CD4-positive, alpha-beta T cell (primary cell): ENCODE measurements at regions not wholly inside any gene's neighbourhood (a gene's known extent, or its start where the extent isn't known, plus 50 kb on each side); places are given as distances from the start of the nearest gene placed in this dataset.

Experiments used
- ATAC-seq: fragments of 200-7000 bp; cut with Tn5 transposase; one replicate; pipeline ENCODE4 v1.10.0; 2022; ENCODE audit warnings: mild to moderate bottlenecking; ENCODE audit not compliant: poor library complexity
- CTCF ChIA-PET: fragments of 350-600 bp; sonication (Branson Sonifier 250); formaldehyde crosslinking; loops from one replicate; lab custom pipeline; 2021; ENCODE audit warnings: antibody characterized with exemption, inconsistent platforms; lab: Charles Lee
- POLR2A ChIA-PET: fragments of 350-600 bp; sonication (Branson Sonifier 250); formaldehyde crosslinking; loops from one replicate; lab custom pipeline; 2021; ENCODE audit warnings: antibody characterized with exemption, inconsistent platforms; lab: Charles Lee
- DNase-seq, 14 experiments: peaks; one replicate each; pipeline ENCODE4 v3.0.0-alpha.2; 2013 to 2020; ENCODE audit warnings: mixed read lengths in 2 of 14
- H3K27ac ChIP-seq, 2 donors: one replicate each; pipeline versions ENCODE4 v1.5.1 to v1.7.0; 2013; ENCODE audit warnings: low read length in 2 of 2, low read depth in 1 of 2, mild to moderate bottlenecking in 1 of 2
- H3K27me3 ChIP-seq, 2 experiments: 1 replicate in 1 of 2; 2 replicates in 1 of 2; pipeline versions ENCODE4 v1.6.1 to v1.7.0; 2013; ENCODE audit warnings: low read length in 2 of 2, control low read depth in 1 of 2, mild to moderate bottlenecking in 1 of 2, moderate library complexity in 1 of 2; ENCODE audit not compliant: insufficient read depth in 2 of 2, control insufficient read depth in 1 of 2
- H3K36me3 ChIP-seq: one replicate; pipeline ENCODE4 v1.6.1; 2013; ENCODE audit warnings: low read length, control low read depth; ENCODE audit not compliant: insufficient read depth
- H3K4me1 ChIP-seq: one replicate; pipeline ENCODE4 v1.6.1; 2013; ENCODE audit warnings: low read length, control low read depth; ENCODE audit not compliant: insufficient read depth
- H3K4me3 ChIP-seq: one replicate; pipeline ENCODE4 v1.5.1; 2013; ENCODE audit warnings: mild to moderate bottlenecking, low read length, moderate library complexity
- H3K9me3 ChIP-seq, 2 experiments: 1 replicate in 1 of 2; 2 replicates in 1 of 2; pipeline versions ENCODE4 v1.6.1 to v1.7.0; 2013; ENCODE audit warnings: low read length in 2 of 2, mild to moderate bottlenecking in 2 of 2, control low read depth in 1 of 2, moderate library complexity in 1 of 2; ENCODE audit not compliant: control insufficient read depth in 1 of 2, insufficient read depth in 1 of 2
- H3K27ac Mint-ChIP-seq: one replicate; pipeline ENCODE4 v1.8.0; 2020; ENCODE audit warnings: mixed read lengths
- H3K27me3 Mint-ChIP-seq: one replicate; pipeline ENCODE4 v1.8.0; 2021; ENCODE audit warnings: mixed read lengths
- H3K36me3 Mint-ChIP-seq: one replicate; pipeline ENCODE4 v1.8.0; 2021; ENCODE audit warnings: low read depth, mixed read lengths
- H3K4me1 Mint-ChIP-seq: one replicate; pipeline ENCODE4 v1.8.0; 2021; ENCODE audit warnings: low read depth, mixed read lengths
- H3K4me3 Mint-ChIP-seq: one replicate; pipeline ENCODE4 v1.8.0; 2020; ENCODE audit warnings: mild to moderate bottlenecking, mixed read lengths
- H3K9me3 Mint-ChIP-seq: one replicate; pipeline ENCODE4 v1.8.0; 2020; ENCODE audit warnings: mixed read lengths
- CTCF ChIP-seq: fragments of 200-600 bp; IDR thresholded peaks from one replicate; pipeline ENCODE4 v1.8.0; 2022; ENCODE audit warnings: antibody characterized with exemption, mild to moderate bottlenecking
- intact Hi-C, 2 experiments: fragments of 100-400 bp; cut with DNase I in 1 of 2; cut with micrococcal nuclease in 1 of 2; formaldehyde crosslinking; loops; one replicate each; pipeline versions ENCODE4 v1.15.1 to v1.9.0; 2023 to 2025; cut with DNase I, micrococcal nuclease

GRCh38 chr3:176785171-176785570 is 412.1 kb downstream of the TBL1XR1 start:
- H3K27ac Mint-ChIP-seq = no peak overlapping the region
- Histone ChIP-seq H3K4me3 (no peak overlapping the region), H3K27ac (no peak overlapping the region), H3K36me3 (no peaks in the 10 kb centered on the region), H3K27me3 (no peaks in the 10 kb centered on the region), H3K4me1 (no peaks in the 10 kb centered on the region), H3K9me3 (no peaks in the 10 kb centered on the region)
- no peak for ATAC-seq
- no peak for DNase-seq
- CTCF ChIA-PET = no interaction called here
- intact Hi-C loops = no loop called here
- no peaks in the 10 kb centered on the region for H3K27me3 Mint-ChIP-seq
- no peaks in the 10 kb centered on the region for H3K4me1 Mint-ChIP-seq
- no peak overlapping the region for H3K4me3 Mint-ChIP-seq
- no peaks in the 10 kb centered on the region for H3K36me3 Mint-ChIP-seq
- POLR2A ChIA-PET = no interaction called here
- TF ChIP-seq CTCF = no peak
- no peaks in the 10 kb centered on the region for H3K9me3 Mint-ChIP-seq

DNA sequence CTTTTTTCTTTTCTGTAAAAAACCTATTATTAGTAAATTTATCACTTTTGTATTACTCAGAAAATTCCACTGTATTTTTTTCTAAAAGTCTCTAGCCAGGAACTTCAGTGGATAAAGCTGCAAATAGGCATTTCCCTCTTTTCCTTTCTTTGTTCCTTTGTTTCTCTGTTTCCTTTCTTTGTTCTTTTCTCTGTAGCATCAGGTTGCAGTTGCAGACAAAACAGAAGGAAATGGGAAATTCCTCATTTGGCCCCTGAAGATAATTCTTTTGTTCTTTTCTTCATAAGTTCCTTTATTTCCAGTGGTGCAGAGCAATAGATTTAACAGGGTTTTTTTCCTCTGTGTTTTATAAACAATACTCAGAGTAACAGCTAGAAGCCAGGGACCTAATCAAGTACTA is 416.5 kb downstream of the TBL1XR1 start:
- ChIA-PET CTCF (no interaction called here), POLR2A (no interaction called here)
- Histone ChIP-seq H3K27ac (no peak overlapping the region), H3K36me3 (no peaks in the 10 kb centered on the region), H3K27me3 (no peaks in the 10 kb centered on the region), H3K4me1 (no peaks in the 10 kb centered on the region), H3K9me3 (no peaks in the 10 kb centered on the region), H3K4me3 (no peak overlapping the region)
- no peaks in the 10 kb centered on the region for H3K36me3 Mint-ChIP-seq
- H3K4me3 Mint-ChIP-seq = no peak overlapping the region
- H3K27me3 Mint-ChIP-seq = no peaks in the 10 kb centered on the region
- no peaks in the 10 kb centered on the region for H3K9me3 Mint-ChIP-seq
- no peak for TF ChIP-seq CTCF
- H3K27ac Mint-ChIP-seq = no peak overlapping the region
- ATAC-seq = no peak
- DNase-seq = no peak
- H3K4me1 Mint-ChIP-seq = no peaks in the 10 kb centered on the region
- intact Hi-C loops = no loop called here

DNA sequence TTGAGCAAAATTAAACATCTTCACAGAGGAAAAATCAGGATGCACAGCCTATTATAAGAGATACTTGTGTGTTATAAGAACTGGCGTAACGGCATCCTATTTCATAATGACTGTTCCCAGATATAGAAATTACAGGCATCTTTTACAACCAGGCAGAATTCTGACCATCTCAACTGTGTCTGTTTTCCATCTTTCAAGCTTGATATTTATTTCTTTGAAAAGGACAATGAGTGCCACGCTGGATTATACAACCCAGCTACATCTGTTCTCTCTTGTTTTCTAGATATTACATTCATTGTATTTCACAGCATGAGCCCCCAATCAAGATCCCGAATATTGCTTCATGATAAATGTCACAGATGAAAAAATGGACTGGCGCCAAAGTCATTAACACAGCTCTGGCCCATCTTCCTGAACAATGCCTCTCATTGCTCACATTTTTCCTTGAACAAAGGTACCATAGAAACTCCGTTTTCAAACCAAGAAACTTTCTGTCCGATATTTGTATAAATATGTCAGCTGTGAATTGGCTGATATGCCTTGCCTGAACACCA is 420.6 kb downstream of the TBL1XR1 start:
- no peaks in the 10 kb centered on the region for H3K36me3 Mint-ChIP-seq
- Histone ChIP-seq H3K9me3 (no peaks in the 10 kb centered on the region), H3K27me3 (no peaks in the 10 kb centered on the region), H3K4me3 (no peak overlapping the region), H3K4me1 (no peaks in the 10 kb centered on the region), H3K36me3 (no peaks in the 10 kb centered on the region), H3K27ac (no peak overlapping the region)
- peaks cover 9% of the 10 kb centered on the region for H3K9me3 Mint-ChIP-seq
- H3K27ac Mint-ChIP-seq = no peak overlapping the region
- ChIA-PET CTCF (no interaction called here), POLR2A (no interaction called here)
- intact Hi-C loops = no loop called here
- no peaks in the 10 kb centered on the region for H3K27me3 Mint-ChIP-seq
- no peak for TF ChIP-seq CTCF
- ATAC-seq (no peak), DNase-seq (no peak)
- no peak overlapping the region for H3K4me3 Mint-ChIP-seq
- no peaks in the 10 kb centered on the region for H3K4me1 Mint-ChIP-seq
